Germinal center (tissue), 1 donor: ENCODE measurements at regions not wholly inside any gene's neighbourhood (a gene's known extent, or its start where the extent isn't known, plus 50 kb on each side); places are given as distances from the start of the nearest gene placed in this dataset.

Experiments
- DNase-seq: peaks from one replicate; pipeline ENCODE4 v3.0.0; 2012; ENCODE audit warnings: mixed read lengths, low spot score

- DNase-seq: no peak
Measured at GRCh38 chr9:38158628-38159027, 89.6 kb upstream of the SHB start.

- no peak for DNase-seq
Measured at GRCh38 chr9:38157711-38158110, 88.7 kb upstream of the SHB start.

- DNase-seq: no peak
Measured at GRCh38 chr9:38154501-38155421, 85.7 kb upstream of the SHB start.

GRCh38 chr9:38153910-38154291 lies 84.9 kb upstream of the SHB start:
- no peak for DNase-seq

- no peak for DNase-seq
Measured at GRCh38 chr9:38153152-38153909, 84.3 kb upstream of the SHB start.

- no peak for DNase-seq
Measured at GRCh38 chr9:38149647-38150046, 80.6 kb upstream of the SHB start.

- DNase-seq: no peak
Measured at GRCh38 chr9:38146844-38147243, 77.8 kb upstream of the SHB start.

GRCh38 chr9:38145526-38146053 lies 76.6 kb upstream of the SHB start:
- DNase-seq: no peak

GRCh38 chr9:38144421-38144820 lies 75.4 kb upstream of the SHB start:
- DNase-seq: no peak

GRCh38 chr9:38141746-38142591 lies 72.9 kb upstream of the SHB start:
- DNase-seq: no peak

GRCh38 chr9:38138276-38138675 lies 69.2 kb upstream of the SHB start:
- DNase-seq: no peak

GRCh38 chr9:38137342-38137741 lies 68.3 kb upstream of the SHB start:
- DNase-seq: no peak

- no peak for DNase-seq
Measured at GRCh38 chr9:38136386-38136785, 67.4 kb upstream of the SHB start.

- DNase-seq: no peak
Measured at GRCh38 chr9:38134611-38135237, 65.7 kb upstream of the SHB start.

GRCh38 chr9:38133595-38133994 lies 64.6 kb upstream of the SHB start:
- DNase-seq: no peak

GRCh38 chr9:38132956-38133355 lies 63.9 kb upstream of the SHB start:
- DNase-seq: no peak

GRCh38 chr9:38131729-38132128 lies 62.7 kb upstream of the SHB start:
- DNase-seq: no peak

- DNase-seq: no peak
Measured at GRCh38 chr9:38130724-38131123, 61.7 kb upstream of the SHB start.

- DNase-seq: no peak
Measured at GRCh38 chr9:38129366-38129765, 60.3 kb upstream of the SHB start.

GRCh38 chr9:38128752-38129270 lies 59.8 kb upstream of the SHB start:
- DNase-seq: no peak

- DNase-seq: no peak
Measured at GRCh38 chr9:38127271-38127839, 58.3 kb upstream of the SHB start.
